Right lobe of liver (tissue), 4 donors: ENCODE measurements at regions not wholly inside any gene's neighbourhood (a gene's known extent, or its start where the extent isn't known, plus 50 kb on each side); places are given as distances from the start of the nearest gene placed in this dataset.

Experiments
- POLR2A ChIP-seq: fragments of 450-650 bp; IDR thresholded peaks from one replicate; pipeline ENCODE4 v1.6.1; 2017; ENCODE audit warnings: antibody characterized with exemption, mild to moderate bottlenecking
- TF ChIP-seq, protein P1 (sequence below), 4 donors: fragments of 200-600 bp in 3 of 4; fragments of 450-650 bp in 1 of 4; IDR thresholded peaks; one replicate each; pipeline versions ENCODE4 v1.5.1 to v1.8.0; 2016 to 2022; ENCODE audit warnings: antibody characterized with exemption in 4 of 4, mild to moderate bottlenecking in 2 of 4
- donor health status: DM: no; HTN: no; CAD: no.
- donor health status: DM: no; HTN: no; CAD: no.
- donor health status: DM: no; HTN: yes; CAD: no.

DNA sequence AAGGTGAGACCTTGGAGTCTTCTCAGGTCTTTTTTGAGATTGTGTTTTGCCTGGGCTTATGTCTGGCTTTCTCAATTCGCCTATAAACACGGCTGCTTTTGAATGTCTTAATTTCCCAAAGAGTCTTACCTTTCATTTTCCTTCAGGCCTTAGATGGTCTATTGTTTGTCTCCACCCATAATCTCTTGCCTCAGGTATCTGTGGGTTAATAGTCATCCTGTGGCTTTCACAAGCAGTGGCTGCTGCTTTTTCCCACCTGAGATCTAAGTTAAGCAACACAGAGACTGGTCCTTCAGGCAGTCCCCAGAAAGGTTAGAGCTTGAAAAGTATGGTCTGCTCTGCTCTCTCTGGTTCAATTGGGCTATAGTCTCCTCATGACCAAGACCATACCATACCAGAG lies 275.3 kb downstream of the INSIG2 start:
- no peak for TF ChIP-seq POLR2A
- TF ChIP-seq, protein P1, sequence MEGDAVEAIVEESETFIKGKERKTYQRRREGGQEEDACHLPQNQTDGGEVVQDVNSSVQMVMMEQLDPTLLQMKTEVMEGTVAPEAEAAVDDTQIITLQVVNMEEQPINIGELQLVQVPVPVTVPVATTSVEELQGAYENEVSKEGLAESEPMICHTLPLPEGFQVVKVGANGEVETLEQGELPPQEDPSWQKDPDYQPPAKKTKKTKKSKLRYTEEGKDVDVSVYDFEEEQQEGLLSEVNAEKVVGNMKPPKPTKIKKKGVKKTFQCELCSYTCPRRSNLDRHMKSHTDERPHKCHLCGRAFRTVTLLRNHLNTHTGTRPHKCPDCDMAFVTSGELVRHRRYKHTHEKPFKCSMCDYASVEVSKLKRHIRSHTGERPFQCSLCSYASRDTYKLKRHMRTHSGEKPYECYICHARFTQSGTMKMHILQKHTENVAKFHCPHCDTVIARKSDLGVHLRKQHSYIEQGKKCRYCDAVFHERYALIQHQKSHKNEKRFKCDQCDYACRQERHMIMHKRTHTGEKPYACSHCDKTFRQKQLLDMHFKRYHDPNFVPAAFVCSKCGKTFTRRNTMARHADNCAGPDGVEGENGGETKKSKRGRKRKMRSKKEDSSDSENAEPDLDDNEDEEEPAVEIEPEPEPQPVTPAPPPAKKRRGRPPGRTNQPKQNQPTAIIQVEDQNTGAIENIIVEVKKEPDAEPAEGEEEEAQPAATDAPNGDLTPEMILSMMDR (IDR thresholded peaks at IDR 0.05), result no peak
